Astrocyte of the cerebellum (primary cell): ENCODE measurements at regions not wholly inside any gene's neighbourhood (a gene's known extent, or its start where the extent isn't known, plus 50 kb on each side); places are given as distances from the start of the nearest gene placed in this dataset.

Source experiments
- DNase-seq: peaks from one replicate; pipeline ENCODE4 v3.0.0-alpha.2; 2011; ENCODE audit warnings: low read depth
- H3K4me3 ChIP-seq: 2 replicates; pipeline ENCODE4 v1.5.1; 2011; ENCODE audit warnings: mild to moderate bottlenecking, low read depth, low read length, moderate library complexity
- in situ Hi-C: cut with HindIII; loops from 2 replicates; pipeline ENCODE4 v1.10.0; 2017; ENCODE audit warnings: low sequenced_read_pairs
- TF ChIP-seq, protein P1 (sequence below): IDR thresholded peaks from 2 replicates; pipeline ENCODE4 v1.5.1; 2012; ENCODE audit warnings: low read length, low read depth, moderate library complexity, mild to moderate bottlenecking; ENCODE audit errors: missing control alignments

DNA sequence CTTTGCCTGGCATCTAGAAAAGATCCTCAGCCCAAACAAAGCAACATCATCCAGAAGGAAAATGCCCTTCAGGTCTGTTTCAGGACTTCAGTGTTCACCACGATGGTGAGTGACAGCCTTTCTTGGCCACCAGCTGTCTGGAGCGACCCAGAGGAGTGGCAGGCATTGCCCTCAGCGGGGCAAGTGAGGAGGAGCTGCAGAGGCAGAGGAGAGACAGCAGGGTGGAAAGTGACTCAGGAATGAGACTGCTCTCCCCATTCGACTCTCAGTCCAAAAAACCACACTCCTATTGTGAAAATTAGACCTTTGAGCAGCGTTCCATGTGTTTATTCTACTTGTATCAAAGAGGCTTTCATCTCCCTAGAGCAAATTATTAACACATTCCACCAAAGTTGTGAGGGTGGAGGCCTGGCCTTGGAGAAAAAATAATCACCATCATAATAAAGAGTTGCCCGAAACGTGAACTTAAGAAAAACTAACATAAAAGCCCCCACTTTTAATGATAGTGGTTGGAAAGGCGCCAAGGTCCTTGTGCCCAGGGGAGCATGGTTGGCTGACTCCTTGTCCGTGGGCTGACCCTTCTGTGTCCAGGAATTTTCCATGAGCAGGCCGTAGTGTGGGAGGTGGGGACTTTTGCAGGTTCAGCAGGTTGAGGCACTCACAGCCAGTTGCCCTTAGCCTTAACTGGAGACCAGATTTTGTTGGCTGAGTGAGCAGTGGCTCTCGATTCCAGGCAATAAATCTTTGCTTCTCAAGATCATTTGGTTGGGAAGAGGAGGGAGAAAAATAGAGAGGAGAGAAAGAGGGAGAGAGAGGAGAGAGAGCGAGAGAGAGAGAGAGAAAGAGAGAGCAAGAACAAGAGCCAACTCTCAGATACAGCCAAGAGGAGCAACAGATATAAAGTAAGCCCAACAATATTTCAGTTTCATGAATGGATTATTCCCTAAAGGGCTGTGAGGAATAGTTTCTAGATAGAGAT is 125.9 kb upstream of the ANKRD55 start:
- no peak overlapping the region for H3K4me3 ChIP-seq
- in situ Hi-C loops, result no loop called here
- TF ChIP-seq, protein P1, sequence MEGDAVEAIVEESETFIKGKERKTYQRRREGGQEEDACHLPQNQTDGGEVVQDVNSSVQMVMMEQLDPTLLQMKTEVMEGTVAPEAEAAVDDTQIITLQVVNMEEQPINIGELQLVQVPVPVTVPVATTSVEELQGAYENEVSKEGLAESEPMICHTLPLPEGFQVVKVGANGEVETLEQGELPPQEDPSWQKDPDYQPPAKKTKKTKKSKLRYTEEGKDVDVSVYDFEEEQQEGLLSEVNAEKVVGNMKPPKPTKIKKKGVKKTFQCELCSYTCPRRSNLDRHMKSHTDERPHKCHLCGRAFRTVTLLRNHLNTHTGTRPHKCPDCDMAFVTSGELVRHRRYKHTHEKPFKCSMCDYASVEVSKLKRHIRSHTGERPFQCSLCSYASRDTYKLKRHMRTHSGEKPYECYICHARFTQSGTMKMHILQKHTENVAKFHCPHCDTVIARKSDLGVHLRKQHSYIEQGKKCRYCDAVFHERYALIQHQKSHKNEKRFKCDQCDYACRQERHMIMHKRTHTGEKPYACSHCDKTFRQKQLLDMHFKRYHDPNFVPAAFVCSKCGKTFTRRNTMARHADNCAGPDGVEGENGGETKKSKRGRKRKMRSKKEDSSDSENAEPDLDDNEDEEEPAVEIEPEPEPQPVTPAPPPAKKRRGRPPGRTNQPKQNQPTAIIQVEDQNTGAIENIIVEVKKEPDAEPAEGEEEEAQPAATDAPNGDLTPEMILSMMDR, result peak; percentile 16
- peak; percentile 81 for DNase-seq

GRCh38 chr5:56358046-56358445 is 124.9 kb upstream of the ANKRD55 start:
- TF ChIP-seq, protein P1, result no peak
- H3K4me3 ChIP-seq, result no peak overlapping the region
- DNase-seq, result no peak
- in situ Hi-C loops, result no loop called here

DNA sequence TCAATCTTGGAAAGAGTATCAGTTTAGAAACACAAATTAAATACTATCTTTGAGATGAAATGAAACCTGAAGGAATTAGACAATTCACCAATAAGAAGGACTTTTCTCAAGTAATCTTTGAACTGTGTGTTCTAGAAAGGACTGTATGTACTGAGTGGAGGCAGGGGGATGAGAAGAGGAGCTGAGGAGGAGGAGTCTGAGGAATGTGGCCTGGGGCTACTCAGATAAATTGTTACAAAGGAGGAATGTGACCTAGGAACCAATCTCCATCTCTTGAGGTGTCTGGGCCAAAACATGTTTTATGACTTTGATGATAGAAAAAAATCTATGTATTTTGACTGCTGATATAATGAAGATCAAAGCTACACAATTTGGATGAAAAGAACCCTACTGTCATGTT is 124.3 kb upstream of the ANKRD55 start:
- DNase-seq, result no peak
- TF ChIP-seq, protein P1, result no peak
- no peak overlapping the region for H3K4me3 ChIP-seq
- in situ Hi-C loops, result no loop called here

- no peak overlapping the region for H3K4me3 ChIP-seq
- in situ Hi-C loops, result no loop called here
- no peak for DNase-seq
- TF ChIP-seq, protein P1, result no peak
Measured at GRCh38 chr5:56356836-56357160, 123.7 kb upstream of the ANKRD55 start.

DNA sequence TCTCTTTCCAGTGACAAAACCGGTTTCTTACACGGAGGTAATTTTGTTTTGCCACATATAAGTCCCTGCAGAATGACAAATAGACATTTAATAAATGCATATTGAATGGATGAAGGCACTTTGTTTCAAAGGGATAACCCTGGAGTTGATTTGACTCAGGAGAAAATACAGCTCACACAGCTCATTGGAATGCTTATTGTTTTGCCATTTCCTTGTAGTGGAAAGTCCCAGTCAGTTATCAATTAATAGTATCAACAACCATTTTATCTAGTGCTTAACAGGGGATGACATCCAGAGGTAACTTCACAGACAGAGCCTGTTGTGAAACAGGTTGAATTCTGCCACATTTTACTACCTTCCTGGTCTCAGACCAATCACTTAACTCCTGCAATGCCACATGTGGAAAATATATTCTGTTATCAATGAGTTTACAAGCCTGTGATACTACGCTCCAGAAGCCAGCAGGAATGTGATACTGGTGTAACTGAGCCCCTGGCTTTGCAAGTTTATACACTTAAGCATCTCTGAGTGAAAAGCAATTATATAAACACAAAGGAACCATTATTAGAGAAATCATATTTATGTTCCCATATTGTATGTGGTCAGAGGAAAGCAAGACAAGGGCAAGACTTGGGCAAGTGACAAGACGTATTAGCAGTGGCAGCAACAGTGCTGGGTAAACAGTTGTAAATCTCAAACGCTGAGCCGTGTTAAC is 123.1 kb upstream of the ANKRD55 start:
- no peak for DNase-seq
- no peak overlapping the region for H3K4me3 ChIP-seq
- TF ChIP-seq, protein P1, result no peak
- in situ Hi-C loops, result no loop called here

- TF ChIP-seq, protein P1, result no peak
- in situ Hi-C loops, result no loop called here
- no peak for DNase-seq
- no peak overlapping the region for H3K4me3 ChIP-seq
Measured at GRCh38 chr5:56354836-56355235, 121.7 kb upstream of the ANKRD55 start.
